Frontal cortex (tissue), 3 donors: ENCODE measurements at regions not wholly inside any gene's neighbourhood (a gene's known extent, or its start where the extent isn't known, plus 50 kb on each side); places are given as distances from the start of the nearest gene placed in this dataset.

Experiments
- DNase-seq, 2 donors: peaks; one replicate each; pipeline ENCODE4 v3.0.0; 2012; ENCODE audit warnings: low spot score in 2 of 2
- FAIRE-seq: peaks from 2 replicates; lab custom pipeline; 2012; peaks lifted over from hg19 to GRCh38; lab: Jason Lieb, UNC
- donor health status: control.
- donor health status: control.
- donor health status: control.

GRCh38 chr2:103010306-103010705 is 248.5 kb downstream of the TMEM182 start:
- DNase-seq (no peak), FAIRE-seq (no peak)

GRCh38 chr2:103010751-103011150 is 248.9 kb downstream of the TMEM182 start:
- FAIRE-seq = no peak
- no peak for DNase-seq

GRCh38 chr2:103012590-103012989 is 250.8 kb downstream of the TMEM182 start:
- no peak for FAIRE-seq
- no peak for DNase-seq

GRCh38 chr2:103025056-103025455 is 263.2 kb downstream of the TMEM182 start:
- DNase-seq (no peak), FAIRE-seq (no peak)

- FAIRE-seq = no peak
- DNase-seq = no peak
Measured at GRCh38 chr2:103028181-103028580, 266.4 kb downstream of the TMEM182 start.
